ENCODE measurements at regions not wholly inside any gene's neighbourhood (a gene's known extent, or its start where the extent isn't known, plus 50 kb on each side); places are given as distances from the start of the nearest gene placed in this dataset.

- no peak for TF ChIP-seq GATA2 (IDR thresholded peaks at IDR 0.05; ENCODE audit: low read depth, low read length)
- no peak for TF ChIP-seq GATA3 (IDR thresholded peaks at IDR 0.05; ENCODE audit: low read depth, low read length)
Measured at GRCh38 chr7:91443862-91444261, 179.6 kb downstream of the FZD1 start.

- no peak for TF ChIP-seq GATA2 (IDR thresholded peaks at IDR 0.05; ENCODE audit: low read depth, low read length)
- TF ChIP-seq GATA3 (IDR thresholded peaks at IDR 0.05; ENCODE audit: low read depth, low read length), result no peak
Measured at GRCh38 chr7:91446819-91447218, 182.6 kb downstream of the FZD1 start.

- no peak for TF ChIP-seq GATA3 (IDR thresholded peaks at IDR 0.05; ENCODE audit: low read depth, low read length)
- no peak for TF ChIP-seq GATA2 (IDR thresholded peaks at IDR 0.05; ENCODE audit: low read depth, low read length)
Measured at GRCh38 chr7:91455411-91455810, 191.2 kb downstream of the FZD1 start.

GRCh38 chr7:91457208-91457607 is 193.0 kb downstream of the FZD1 start:
- no peak for TF ChIP-seq GATA2 (IDR thresholded peaks at IDR 0.05; ENCODE audit: low read depth, low read length)

GRCh38 chr7:91459539-91459938 is 195.3 kb downstream of the FZD1 start:
- no peak for TF ChIP-seq GATA2 (IDR thresholded peaks at IDR 0.05; ENCODE audit: low read depth, low read length)

GRCh38 chr7:91462316-91462715 is 198.1 kb downstream of the FZD1 start:
- TF ChIP-seq GATA3 (IDR thresholded peaks at IDR 0.05; ENCODE audit: low read depth, low read length), result no peak
- TF ChIP-seq GATA2 (IDR thresholded peaks at IDR 0.05; ENCODE audit: low read depth, low read length), result no peak

- TF ChIP-seq GATA3 (IDR thresholded peaks at IDR 0.05; ENCODE audit: low read depth, low read length), result no peak
- TF ChIP-seq GATA2 (IDR thresholded peaks at IDR 0.05; ENCODE audit: low read depth, low read length), result no peak
Measured at GRCh38 chr7:91463330-91463729, 199.1 kb downstream of the FZD1 start.

GRCh38 chr7:91465595-91466061 is 201.4 kb downstream of the FZD1 start:
- no peak for TF ChIP-seq GATA3 (IDR thresholded peaks at IDR 0.05; ENCODE audit: low read depth, low read length)
- TF ChIP-seq GATA2 (IDR thresholded peaks at IDR 0.05; ENCODE audit: low read depth, low read length), result no peak

- TF ChIP-seq GATA2 (IDR thresholded peaks at IDR 0.05; ENCODE audit: low read depth, low read length), result no peak
- TF ChIP-seq GATA3 (IDR thresholded peaks at IDR 0.05; ENCODE audit: low read depth, low read length), result no peak
Measured at GRCh38 chr7:91468256-91468655, 204.0 kb downstream of the FZD1 start.

- no peak for TF ChIP-seq GATA2 (IDR thresholded peaks at IDR 0.05; ENCODE audit: low read depth, low read length)
- no peak for TF ChIP-seq GATA3 (IDR thresholded peaks at IDR 0.05; ENCODE audit: low read depth, low read length)
Measured at GRCh38 chr7:91473619-91474018, 209.4 kb downstream of the FZD1 start.

- TF ChIP-seq GATA3 (IDR thresholded peaks at IDR 0.05; ENCODE audit: low read depth, low read length), result no peak
- no peak for TF ChIP-seq GATA2 (IDR thresholded peaks at IDR 0.05; ENCODE audit: low read depth, low read length)
Measured at GRCh38 chr7:91474074-91474473, 209.8 kb downstream of the FZD1 start.

GRCh38 chr7:91491868-91492267 is 227.6 kb downstream of the FZD1 start:
- TF ChIP-seq GATA2 (IDR thresholded peaks at IDR 0.05; ENCODE audit: low read depth, low read length), result no peak
- no peak for TF ChIP-seq GATA3 (IDR thresholded peaks at IDR 0.05; ENCODE audit: low read depth, low read length)

GRCh38 chr7:91492317-91492716 is 228.1 kb downstream of the FZD1 start:
- TF ChIP-seq GATA2 (IDR thresholded peaks at IDR 0.05; ENCODE audit: low read depth, low read length) (no peak), GATA3 (IDR thresholded peaks at IDR 0.05; ENCODE audit: low read depth, low read length) (no peak)

- TF ChIP-seq GATA2 (IDR thresholded peaks at IDR 0.05; ENCODE audit: low read depth, low read length) (no peak), GATA3 (IDR thresholded peaks at IDR 0.05; ENCODE audit: low read depth, low read length) (no peak)
Measured at GRCh38 chr7:91492773-91493172, 228.5 kb downstream of the FZD1 start.

- TF ChIP-seq GATA3 (IDR thresholded peaks at IDR 0.05; ENCODE audit: low read depth, low read length), result no peak
- TF ChIP-seq GATA2 (IDR thresholded peaks at IDR 0.05; ENCODE audit: low read depth, low read length), result no peak
Measured at GRCh38 chr7:91494450-91494849, 230.2 kb downstream of the FZD1 start.

GRCh38 chr7:91496251-91496820 is 232.1 kb downstream of the FZD1 start:
- TF ChIP-seq GATA2 (IDR thresholded peaks at IDR 0.05; ENCODE audit: low read depth, low read length), result no peak
- TF ChIP-seq GATA3 (IDR thresholded peaks at IDR 0.05; ENCODE audit: low read depth, low read length), result no peak
